ENCODE measurements at regions not wholly inside any gene's neighbourhood (a gene's known extent, or its start where the extent isn't known, plus 50 kb on each side); places are given as distances from the start of the nearest gene placed in this dataset.

DNA sequence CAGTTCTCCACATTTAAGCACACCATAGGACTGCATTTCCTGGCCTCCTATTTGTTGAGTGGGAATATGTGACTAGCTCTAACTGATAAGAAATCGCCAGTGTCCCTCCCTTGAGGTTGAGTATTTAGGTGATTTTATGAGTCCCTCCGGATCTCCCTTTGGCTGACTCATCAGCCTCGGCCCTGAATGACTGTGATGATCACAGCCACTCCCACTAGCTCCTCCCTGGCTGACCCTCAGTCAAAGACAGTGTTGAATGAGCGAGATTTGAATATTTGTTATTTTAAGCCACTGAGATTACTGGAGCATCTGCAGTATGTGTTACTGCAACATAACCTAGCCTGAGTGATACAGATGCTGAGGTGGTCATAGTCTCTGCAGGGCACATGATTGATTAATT, 515.3 kb downstream of the EPHB1 start:
- no peak for DNase-seq

GRCh38 chr3:135311699-135312098, 516.6 kb downstream of the EPHB1 start:
- DNase-seq, result no peak

DNA sequence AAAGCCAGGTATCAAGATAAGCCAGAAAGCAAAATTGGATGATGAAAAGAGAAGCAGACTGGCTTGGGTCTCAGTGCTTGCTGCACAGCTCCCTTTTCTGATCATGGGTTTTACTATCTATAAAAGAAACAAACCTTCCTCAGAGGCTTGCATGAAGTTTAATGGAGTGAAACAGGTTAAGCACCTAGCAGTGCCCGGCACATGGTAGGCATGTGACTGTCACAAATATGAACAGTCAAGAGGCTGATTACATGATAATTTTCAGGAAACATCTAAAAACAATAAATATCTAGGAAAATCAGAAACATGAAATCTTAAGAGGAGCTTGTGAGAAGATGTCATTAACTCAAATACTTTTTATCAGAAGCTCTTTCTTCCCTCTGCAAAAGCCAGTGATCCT, 519.2 kb downstream of the EPHB1 start:
- no peak for DNase-seq

DNA sequence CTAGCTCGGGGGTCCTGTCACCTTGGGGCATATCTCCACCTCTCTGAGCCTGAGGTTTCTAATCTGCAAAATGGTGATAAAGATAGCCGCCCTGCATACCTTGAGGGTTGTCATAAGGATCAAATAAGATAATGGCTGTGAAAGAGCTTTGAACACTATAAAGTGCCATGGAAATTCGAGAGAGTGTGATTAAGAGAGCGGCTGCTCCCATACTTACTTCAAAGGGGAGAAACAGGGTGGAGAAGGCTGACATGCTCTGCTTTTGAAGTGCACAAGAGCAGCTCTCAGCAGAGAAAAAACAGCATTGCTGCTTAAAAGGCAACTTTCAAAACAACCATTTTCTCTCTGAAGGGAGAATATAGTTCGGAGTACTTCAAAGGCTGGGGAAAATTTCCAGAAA, 529.2 kb downstream of the EPHB1 start:
- DNase-seq, result no peak

DNA sequence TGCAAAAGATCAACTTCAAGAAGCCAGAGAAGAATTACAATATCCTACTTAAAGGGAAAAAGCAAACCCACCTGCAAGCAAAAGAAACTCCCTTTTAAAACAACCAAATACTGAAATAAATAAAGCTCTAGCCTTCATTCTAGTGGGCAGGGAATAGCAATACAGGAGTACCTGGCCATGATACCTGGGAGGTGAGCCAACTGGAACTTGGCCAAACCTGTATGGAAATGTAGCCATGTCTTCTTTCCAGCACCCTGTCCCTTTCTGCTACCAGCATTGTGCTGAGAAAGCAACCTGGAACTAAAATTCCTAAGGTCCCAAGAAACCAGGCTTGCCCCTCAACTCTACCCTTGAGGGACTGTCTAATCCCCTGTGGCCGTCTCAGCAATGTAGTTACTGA, 530.0 kb downstream of the EPHB1 start:
- DNase-seq, result no peak

GRCh38 chr3:135325726-135326235, 530.7 kb downstream of the EPHB1 start:
- DNase-seq, result no peak

DNA sequence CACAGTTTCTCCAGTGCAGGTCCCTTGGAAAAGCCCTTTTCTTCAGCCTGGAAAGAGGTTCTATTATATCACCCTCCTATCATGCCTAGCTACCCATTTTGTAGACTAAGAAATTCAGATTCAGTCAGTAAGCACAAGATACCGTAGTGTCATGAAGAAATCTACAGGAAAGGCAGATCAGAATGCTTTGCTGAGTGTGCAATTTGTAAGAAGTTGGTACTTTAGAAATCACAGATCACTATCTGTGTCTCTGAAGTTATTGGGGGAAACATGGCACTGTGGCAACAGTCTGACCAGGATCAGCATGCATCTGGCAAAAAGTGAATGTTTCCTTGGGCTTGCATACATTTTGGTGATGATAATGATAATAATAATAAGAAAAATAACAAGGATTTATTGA, 531.8 kb downstream of the EPHB1 start:
- DNase-seq, result no peak

DNA sequence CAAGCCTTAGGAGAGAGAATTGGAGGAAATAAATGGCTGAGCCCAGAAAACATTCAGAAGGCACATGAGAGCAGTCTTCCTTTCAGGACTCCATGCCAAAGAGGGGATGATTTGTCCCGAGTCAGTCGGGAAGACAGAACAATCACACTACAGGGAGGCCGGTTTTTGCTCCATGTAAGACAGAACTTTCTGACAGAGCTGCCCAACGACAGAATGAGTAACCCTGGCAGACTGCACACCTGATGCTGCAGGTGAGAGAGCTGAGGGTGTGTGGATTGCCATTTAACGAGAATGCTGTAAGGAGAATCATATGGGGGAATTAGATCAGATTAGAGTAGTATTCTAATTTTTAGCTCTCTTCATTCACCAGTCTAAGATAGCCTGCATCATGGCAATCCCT, 533.0 kb downstream of the EPHB1 start:
- DNase-seq, result no peak

DNA sequence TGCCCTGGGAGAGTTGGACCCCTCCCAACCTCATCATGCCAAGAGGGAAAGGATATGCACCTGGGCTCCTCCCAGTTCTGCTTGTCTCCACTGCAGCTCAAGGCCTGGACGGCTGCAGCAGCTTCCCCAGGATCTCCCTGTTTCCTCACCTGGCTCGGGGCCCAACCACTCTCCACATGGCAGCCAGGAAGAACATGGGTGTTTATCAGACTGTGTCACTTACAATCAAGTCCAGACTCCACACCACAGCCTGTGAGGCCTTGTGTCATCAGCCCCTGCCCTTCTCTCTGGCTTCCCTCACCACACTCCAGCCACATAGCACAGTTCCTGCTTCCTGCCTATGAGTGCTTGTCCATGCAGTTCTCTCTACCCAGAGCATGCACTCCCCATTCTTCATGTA, 534.4 kb downstream of the EPHB1 start:
- DNase-seq, result no peak

- DNase-seq, result no peak
Measured at GRCh38 chr3:135337192-135337591, 542.1 kb downstream of the EPHB1 start.

- DNase-seq, result no peak
Measured at GRCh38 chr3:135348690-135349089, 553.6 kb downstream of the EPHB1 start.

DNA sequence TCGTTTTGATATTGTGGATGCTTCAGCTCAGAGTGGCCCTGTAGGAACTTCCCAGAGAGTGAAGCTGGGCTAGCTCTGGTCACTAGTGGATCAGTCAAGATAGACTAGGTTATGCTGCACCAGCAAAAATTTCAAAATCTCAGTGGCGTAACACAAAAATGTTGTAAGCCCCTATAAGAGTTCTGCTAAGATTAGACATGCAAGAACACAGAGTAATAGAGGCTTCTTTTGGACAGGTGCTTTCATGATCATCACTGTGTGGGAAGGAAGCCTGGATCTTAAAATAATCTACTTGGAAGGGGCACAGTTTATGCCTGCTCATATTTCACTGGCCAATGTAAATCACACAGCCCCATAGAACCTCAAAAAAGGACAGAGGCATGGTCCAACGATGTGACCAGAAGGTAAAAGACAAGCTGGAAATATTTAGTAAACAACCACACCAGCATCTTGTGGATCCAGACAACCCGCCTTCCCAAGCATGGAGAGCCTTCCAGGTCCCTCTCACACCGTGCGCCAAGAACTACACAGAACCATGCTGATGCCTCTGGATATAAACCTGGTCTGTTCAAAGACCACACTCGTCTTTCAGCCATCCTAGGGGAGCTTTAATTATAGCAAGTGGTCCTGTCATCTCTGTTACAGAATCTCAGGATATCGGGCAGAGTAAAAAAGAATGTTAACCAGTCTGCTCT, 554.3 kb downstream of the EPHB1 start:
- DNase-seq, result no peak

- no peak for DNase-seq
Measured at GRCh38 chr3:135352213-135352612, 557.2 kb downstream of the EPHB1 start.

GRCh38 chr3:135362889-135363288, 567.8 kb downstream of the EPHB1 start:
- no peak for DNase-seq

- no peak for DNase-seq
Measured at GRCh38 chr3:135364676-135365075, 569.6 kb downstream of the EPHB1 start.

- no peak for DNase-seq
Measured at GRCh38 chr3:135366816-135367215, 571.8 kb downstream of the EPHB1 start.

GRCh38 chr3:135368316-135368715, 573.3 kb downstream of the EPHB1 start:
- DNase-seq, result no peak

GRCh38 chr3:135368781-135369180, 573.7 kb downstream of the EPHB1 start:
- DNase-seq, result no peak

DNA sequence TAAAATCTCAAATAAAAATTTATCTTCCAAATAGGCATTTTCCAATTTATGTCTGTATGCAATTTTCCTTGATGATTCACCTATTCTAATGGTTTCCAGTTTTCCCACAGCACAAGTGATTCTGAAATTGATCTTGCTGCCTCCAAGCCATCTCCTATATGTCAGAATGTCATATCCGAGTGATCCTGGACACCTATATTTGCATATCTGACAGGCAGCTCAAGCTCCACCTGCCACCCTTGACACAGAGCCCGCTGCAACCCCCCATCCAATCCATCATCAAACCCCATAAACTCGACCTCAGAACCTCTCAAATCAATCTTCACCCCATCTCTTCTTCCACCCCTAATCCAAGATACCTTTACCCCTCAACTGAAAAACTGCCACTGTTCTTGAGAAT, 579.5 kb downstream of the EPHB1 start:
- no peak for DNase-seq

DNA sequence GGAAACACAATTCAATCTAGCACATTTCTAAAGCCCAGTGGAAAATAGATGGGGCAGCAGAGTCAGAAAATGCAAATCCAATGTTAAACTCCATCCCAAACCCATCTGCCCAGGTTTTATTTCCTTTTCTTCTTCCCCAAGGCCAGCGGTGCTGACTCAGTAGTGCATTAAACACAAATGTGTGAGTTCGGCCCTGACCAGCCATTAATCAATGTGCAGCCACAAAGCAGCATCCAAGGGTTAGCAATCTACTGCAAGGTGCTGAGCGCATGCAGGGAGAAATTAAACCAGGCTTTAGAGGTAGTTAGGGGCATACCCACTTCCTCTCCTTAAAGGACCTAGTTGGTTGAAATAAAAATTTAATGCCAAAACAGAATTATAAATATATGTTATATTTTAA, 583.3 kb upstream of the PPP2R3A start:
- no peak for DNase-seq

DNA sequence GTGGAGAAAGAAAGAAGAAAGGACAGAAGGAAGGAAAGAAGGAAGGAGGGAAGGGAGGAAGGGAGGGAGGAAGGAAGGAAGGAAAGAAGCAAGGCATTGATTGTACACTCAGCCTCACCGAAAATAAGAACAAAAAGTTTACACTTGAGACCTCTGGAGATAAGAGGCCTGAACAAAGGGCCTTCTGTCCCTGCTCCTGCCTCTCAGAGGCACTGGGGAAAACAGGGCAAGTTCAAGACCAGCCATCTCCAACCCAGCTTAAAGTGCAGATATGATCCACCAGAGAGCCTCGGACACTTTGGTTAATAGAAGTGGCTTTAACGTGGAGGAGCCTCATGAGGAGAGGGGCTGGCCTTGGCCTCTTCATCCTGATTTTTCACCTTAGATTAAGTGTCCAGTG, 582.9 kb upstream of the PPP2R3A start:
- no peak for DNase-seq

DNA sequence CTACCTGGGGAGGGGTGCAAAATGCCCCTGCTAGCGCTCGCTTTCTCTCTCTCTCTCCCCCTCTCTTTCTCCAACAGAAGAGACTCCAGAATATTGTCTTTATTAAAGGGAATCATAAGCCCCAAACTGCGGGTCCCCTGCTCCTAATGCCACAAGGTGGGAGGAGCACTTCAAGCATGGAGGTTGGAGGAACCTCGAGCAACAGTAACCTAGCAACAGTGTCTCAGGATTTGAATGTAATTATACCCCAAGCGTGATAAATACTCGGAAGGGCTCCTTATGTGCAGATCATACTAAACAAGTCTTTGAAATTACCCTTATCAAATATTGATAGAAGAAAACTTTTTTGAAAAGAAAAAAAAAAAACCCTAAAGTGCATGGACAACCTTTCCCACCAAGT, 582.2 kb upstream of the PPP2R3A start:
- no peak for DNase-seq

DNA sequence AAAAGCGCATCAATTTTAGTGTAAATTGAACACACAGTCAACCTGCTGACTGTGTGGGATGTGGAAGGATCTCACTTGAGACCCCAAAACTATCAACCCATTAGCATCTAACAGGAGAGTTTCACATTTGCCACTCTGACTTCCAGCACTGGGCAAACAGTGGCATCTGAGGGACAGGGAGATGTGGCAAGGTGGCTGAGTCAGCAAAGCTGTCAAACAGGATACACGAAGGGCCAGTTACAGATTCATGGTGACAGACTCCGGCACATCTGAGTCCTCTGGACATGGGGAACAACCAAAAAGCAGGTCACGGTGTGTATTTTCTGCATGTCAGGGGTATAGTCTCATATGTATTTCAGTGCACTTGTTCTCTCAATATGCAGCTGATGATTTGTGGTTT, 573.4 kb upstream of the PPP2R3A start:
- no peak for DNase-seq

- DNase-seq, result no peak
Measured at GRCh38 chr3:135393159-135393558, 572.4 kb upstream of the PPP2R3A start.

GRCh38 chr3:135393898-135394525, 571.5 kb upstream of the PPP2R3A start:
- DNase-seq, result no peak

Measured in activated CD4-positive, alpha-beta T cell treated with anti-CD3 and anti-CD28 coated beads, Interleukin-2, amount 50 U/mL, for 4 hours (primary cell).